Head of caudate nucleus (tissue), 42 donors: ENCODE measurements at regions not wholly inside any gene's neighbourhood (a gene's known extent, or its start where the extent isn't known, plus 50 kb on each side); places are given as distances from the start of the nearest gene placed in this dataset.
"Not testable (repeated sequence)": the region's sequence is repeated elsewhere in the genome, so short reads cannot be mapped to it uniquely, and the experiment has no call there.

ENCODE experiments used
- DNase-seq, 42 donors: peaks; one replicate each; pipeline versions ENCODE4 v3.0.0 to v3.0.0-alpha.2; 2020 to 2021; ENCODE audit warnings: mixed read lengths in 7 of 42
- intact Hi-C: fragments of 100-400 bp; cut with DNase I; formaldehyde crosslinking; loops from one replicate; pipeline ENCODE4 v1.15.0; 2022

- intact Hi-C loops: loop anchor here (10.0 kb wide), 2 partner anchors 57 to 273 kb away; no protein-coding TSS in a partner anchor
- DNase-seq: no peak
Measured at GRCh38 chr6:134447883-134448387, 130.0 kb upstream of the SGK1 start.

GRCh38 chr6:134447423-134447822 is 129.5 kb upstream of the SGK1 start:
- intact Hi-C loops: loop anchor here (10.0 kb wide), 2 partner anchors 57 to 273 kb away; no protein-coding TSS in a partner anchor
- DNase-seq: no peak

GRCh38 chr6:134446896-134447295 is 129.0 kb upstream of the SGK1 start:
- DNase-seq: no peak
- intact Hi-C loops: loop anchor here (10.0 kb wide), 2 partner anchors 58 to 272 kb away; no protein-coding TSS in a partner anchor

- intact Hi-C loops: loop anchor here (10.0 kb wide), 2 partner anchors 58 to 272 kb away; no protein-coding TSS in a partner anchor
- DNase-seq: peak in 27 of 42 donors; percentile 21 to 79 (median 53)
Measured at GRCh38 chr6:134446218-134446848, 128.4 kb upstream of the SGK1 start.

GRCh38 chr6:134443009-134443408 is 125.1 kb upstream of the SGK1 start:
- DNase-seq: no peak
- intact Hi-C loops: loop anchor here (10.0 kb wide), 2 partner anchors 62 to 268 kb away; no protein-coding TSS in a partner anchor

GRCh38 chr6:134442073-134442472 is 124.2 kb upstream of the SGK1 start:
- DNase-seq: no peak
- intact Hi-C loops: loop anchor here (10.0 kb wide), 2 partner anchors 63 to 267 kb away; no protein-coding TSS in a partner anchor

- intact Hi-C loops: loop anchor here (5.0 kb wide), 1 partner anchor 203 kb away; no protein-coding TSS in a partner anchor
- DNase-seq: no peak
Measured at GRCh38 chr6:134438837-134439236, 120.9 kb upstream of the SGK1 start.

- DNase-seq: peak in 13 of 42 donors; percentile 20 to 73 (median 42)
- intact Hi-C loops: loop anchor here (5.0 kb wide), 1 partner anchor 205 kb away; no protein-coding TSS in a partner anchor
Measured at GRCh38 chr6:134437376-134437775, 119.5 kb upstream of the SGK1 start.

- intact Hi-C loops: loop anchor here (5.0 kb wide), 1 partner anchor 205 kb away; no protein-coding TSS in a partner anchor
- no peak for DNase-seq
Measured at GRCh38 chr6:134436950-134437349, 119.0 kb upstream of the SGK1 start.

- DNase-seq: peak; percentile 38 to 94 (median 79)
- intact Hi-C loops: loop anchor here (5.0 kb wide), 1 partner anchor 206 kb away; no protein-coding TSS in a partner anchor
Measured at GRCh38 chr6:134436281-134436815, 118.4 kb upstream of the SGK1 start.

- no peak for DNase-seq
- intact Hi-C loops: loop anchor here (5.0 kb wide), 1 partner anchor 206 kb away; no protein-coding TSS in a partner anchor
Measured at GRCh38 chr6:134435814-134436280, 117.9 kb upstream of the SGK1 start.

- intact Hi-C loops: no loop called here
Measured at GRCh38 chr6:134434019-134434942, 116.4 kb upstream of the SGK1 start.

GRCh38 chr6:134432036-134432435 is 114.1 kb upstream of the SGK1 start:
- DNase-seq: peak in 1 of 42 donors; percentile 38
- intact Hi-C loops: no loop called here

More at GRCh38 chr6:134434019-134434942, 116.4 kb upstream of the SGK1 start:
- DNase-seq: peak in 1 of 42 donors; percentile 34

- intact Hi-C loops: no loop called here
- peak in 1 of 42 donors; percentile 2 for DNase-seq
Measured at GRCh38 chr6:134431421-134431859, 113.5 kb upstream of the SGK1 start.

- DNase-seq: peak in 1 of 42 donors; percentile 37
- intact Hi-C loops: no loop called here
Measured at GRCh38 chr6:134429861-134430380, 112.0 kb upstream of the SGK1 start.

- intact Hi-C loops: no loop called here
Measured at GRCh38 chr6:134427721-134428120, 109.8 kb upstream of the SGK1 start.

GRCh38 chr6:134426623-134427022 is 108.7 kb upstream of the SGK1 start:
- intact Hi-C loops: no loop called here
- DNase-seq: peak in 3 of 42 donors; percentile 12 to 46 (median 20)

More at GRCh38 chr6:134427721-134428120, 109.8 kb upstream of the SGK1 start:
- no peak for DNase-seq

- DNase-seq, intact Hi-C loops: not testable (repeated sequence)
Measured at GRCh38 chr6:134425917-134426316, 108.0 kb upstream of the SGK1 start.
